Chondrocyte (in vitro differentiated cells): ENCODE measurements at regions not wholly inside any gene's neighbourhood (a gene's known extent, or its start where the extent isn't known, plus 50 kb on each side); places are given as distances from the start of the nearest gene placed in this dataset.

Experiments
- DNase-seq: peaks from one replicate; pipeline ENCODE4 v3.0.0; 2021; ENCODE audit warnings: mixed read lengths, low spot score
- H3K27ac Mint-ChIP-seq: one replicate; pipeline ENCODE4 v1.8.0; 2021; ENCODE audit warnings: mild to moderate bottlenecking, moderate library complexity, mixed read lengths; ENCODE audit not compliant: unreplicated experiment
- H3K27me3 Mint-ChIP-seq: 2 replicates; pipeline ENCODE4 v1.8.0; 2021; ENCODE audit warnings: low read depth, mixed read lengths
- H3K36me3 Mint-ChIP-seq: 2 replicates; pipeline ENCODE4 v1.8.0; 2021; ENCODE audit warnings: low read depth, mixed read lengths
- H3K4me1 Mint-ChIP-seq: 2 replicates; pipeline ENCODE4 v1.8.0; 2021; ENCODE audit warnings: low read depth, mild to moderate bottlenecking, mixed read lengths
- H3K4me3 Mint-ChIP-seq: one replicate; pipeline ENCODE4 v1.8.0; 2021; ENCODE audit warnings: mild to moderate bottlenecking, moderate library complexity, mixed read lengths; ENCODE audit not compliant: unreplicated experiment
- H3K9me3 Mint-ChIP-seq: 2 replicates; pipeline ENCODE4 v1.8.0; 2021; ENCODE audit warnings: low read depth, mixed read lengths
- TF ChIP-seq, protein P1 (sequence below): fragments of 200-600 bp; sonication (generic); IDR thresholded peaks from 2 replicates; pipeline ENCODE4 v1.5.0; 2021; ENCODE audit warnings: antibody characterized with exemption, mild to moderate bottlenecking, moderate library complexity

GRCh38 chr10:8950978-8951377 lies 896.5 kb downstream of the GATA3 start:
- Mint-ChIP-seq H3K27ac (no peak overlapping the region), H3K36me3 (no peaks in the 10 kb centered on the region), H3K27me3 (no peaks in the 10 kb centered on the region), H3K4me1 (no peaks in the 10 kb centered on the region), H3K4me3 (no peak overlapping the region), H3K9me3 (peaks cover 15% of the 10 kb centered on the region)
- TF ChIP-seq, protein P1, sequence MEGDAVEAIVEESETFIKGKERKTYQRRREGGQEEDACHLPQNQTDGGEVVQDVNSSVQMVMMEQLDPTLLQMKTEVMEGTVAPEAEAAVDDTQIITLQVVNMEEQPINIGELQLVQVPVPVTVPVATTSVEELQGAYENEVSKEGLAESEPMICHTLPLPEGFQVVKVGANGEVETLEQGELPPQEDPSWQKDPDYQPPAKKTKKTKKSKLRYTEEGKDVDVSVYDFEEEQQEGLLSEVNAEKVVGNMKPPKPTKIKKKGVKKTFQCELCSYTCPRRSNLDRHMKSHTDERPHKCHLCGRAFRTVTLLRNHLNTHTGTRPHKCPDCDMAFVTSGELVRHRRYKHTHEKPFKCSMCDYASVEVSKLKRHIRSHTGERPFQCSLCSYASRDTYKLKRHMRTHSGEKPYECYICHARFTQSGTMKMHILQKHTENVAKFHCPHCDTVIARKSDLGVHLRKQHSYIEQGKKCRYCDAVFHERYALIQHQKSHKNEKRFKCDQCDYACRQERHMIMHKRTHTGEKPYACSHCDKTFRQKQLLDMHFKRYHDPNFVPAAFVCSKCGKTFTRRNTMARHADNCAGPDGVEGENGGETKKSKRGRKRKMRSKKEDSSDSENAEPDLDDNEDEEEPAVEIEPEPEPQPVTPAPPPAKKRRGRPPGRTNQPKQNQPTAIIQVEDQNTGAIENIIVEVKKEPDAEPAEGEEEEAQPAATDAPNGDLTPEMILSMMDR = no peak
- no peak for DNase-seq

- Mint-ChIP-seq H3K27ac (no peak overlapping the region), H3K27me3 (no peaks in the 10 kb centered on the region), H3K36me3 (no peaks in the 10 kb centered on the region), H3K9me3 (peaks cover 11% of the 10 kb centered on the region), H3K4me3 (no peak overlapping the region), H3K4me1 (no peaks in the 10 kb centered on the region)
- no peak for DNase-seq
- TF ChIP-seq, protein P1 = no peak
Measured at GRCh38 chr10:8951440-8952089, 897.1 kb downstream of the GATA3 start.

- H3K27me3 Mint-ChIP-seq = peaks cover 2% of the 10 kb centered on the region
- H3K27ac Mint-ChIP-seq = no peak overlapping the region
- TF ChIP-seq, protein P1 = no peak
- H3K4me3 Mint-ChIP-seq = no peak overlapping the region
- H3K9me3 Mint-ChIP-seq = peaks cover 6% of the 10 kb centered on the region
- no peak for DNase-seq
- no peaks in the 10 kb centered on the region for H3K4me1 Mint-ChIP-seq
- H3K36me3 Mint-ChIP-seq = no peaks in the 10 kb centered on the region
Measured at GRCh38 chr10:8956400-8956799, 901.9 kb downstream of the GATA3 start.

- peaks cover 2% of the 10 kb centered on the region for H3K27me3 Mint-ChIP-seq
- DNase-seq = no peak
- no peaks in the 10 kb centered on the region for H3K36me3 Mint-ChIP-seq
- no peaks in the 10 kb centered on the region for H3K4me1 Mint-ChIP-seq
- TF ChIP-seq, protein P1 = no peak
- no peak overlapping the region for H3K4me3 Mint-ChIP-seq
- no peaks in the 10 kb centered on the region for H3K9me3 Mint-ChIP-seq
- no peak overlapping the region for H3K27ac Mint-ChIP-seq
Measured at GRCh38 chr10:8962249-8962648, 907.8 kb downstream of the GATA3 start.

DNA sequence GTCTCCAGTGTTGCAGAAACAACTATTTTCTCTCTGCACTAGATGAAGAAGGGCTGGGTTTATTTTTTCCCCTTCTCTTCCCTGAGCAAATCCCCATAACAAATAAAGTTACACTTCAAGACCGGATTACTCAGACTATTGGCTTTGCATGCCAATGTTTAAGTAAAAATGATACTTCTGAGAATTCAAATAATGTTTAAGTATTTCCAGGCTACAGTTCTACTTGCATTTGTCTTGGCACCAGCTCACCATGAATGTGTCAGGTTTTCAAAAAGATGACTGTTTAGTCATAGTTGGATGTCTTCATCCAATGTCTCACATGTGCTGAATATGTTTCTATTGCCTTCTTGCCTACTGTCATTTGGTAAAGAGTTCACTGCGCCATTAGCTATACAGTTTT lies 912.6 kb downstream of the GATA3 start:
- Mint-ChIP-seq H3K4me3 (no peak overlapping the region), H3K36me3 (no peaks in the 10 kb centered on the region), H3K9me3 (no peaks in the 10 kb centered on the region), H3K4me1 (no peaks in the 10 kb centered on the region), H3K27ac (no peak overlapping the region), H3K27me3 (peaks cover 4% of the 10 kb centered on the region)
- TF ChIP-seq, protein P1 = no peak
- no peak for DNase-seq
